Activated T-cell treated with anti-CD3 and anti-CD28 coated beads, Interleukin-2, amount 50 U/mL, for 72 hours (primary cell): ENCODE measurements at regions not wholly inside any gene's neighbourhood (a gene's known extent, or its start where the extent isn't known, plus 50 kb on each side); places are given as distances from the start of the nearest gene placed in this dataset.
A peak's percentile ranks its signal among the peaks of the same experiment; 100 is the strongest.

Experiments used
- ATAC-seq, 2 donors: fragments of 150-1000 bp; cut with Tn5 transposase; replicated peaks in 1 of 2; 2 replicates each; pipeline ENCODE4 v1.10.0; 2021; ENCODE audit warnings: moderate library complexity in 2 of 2, mild to moderate bottlenecking in 1 of 2
- DNase-seq, 2 donors: peaks; one replicate each; pipeline ENCODE4 v3.0.0; 2021 to 2022; ENCODE audit warnings: mixed read lengths in 1 of 2
- H3K27ac Mint-ChIP-seq: one replicate; pipeline ENCODE4 v1.8.0; 2022; ENCODE audit warnings: mild to moderate bottlenecking, moderate library complexity, mixed read lengths
- H3K27me3 Mint-ChIP-seq: one replicate; pipeline ENCODE4 v1.8.0; 2022; ENCODE audit warnings: low read depth, mixed read lengths
- H3K36me3 Mint-ChIP-seq, 2 donors: one replicate each; pipeline ENCODE4 v1.8.0; 2022; ENCODE audit warnings: mixed read lengths in 2 of 2, mild to moderate bottlenecking in 1 of 2; ENCODE audit not compliant: insufficient read depth in 2 of 2
- H3K4me1 Mint-ChIP-seq: one replicate; pipeline ENCODE4 v1.8.0; 2022; ENCODE audit warnings: low read depth, mixed read lengths
- H3K4me3 Mint-ChIP-seq, 2 donors: one replicate each; pipeline ENCODE4 v1.8.0; 2022; ENCODE audit warnings: mild to moderate bottlenecking in 2 of 2, mixed read lengths in 2 of 2, moderate library complexity in 2 of 2
- H3K9me3 Mint-ChIP-seq, 2 donors: one replicate each; pipeline ENCODE4 v1.8.0; 2022; ENCODE audit warnings: mixed read lengths in 2 of 2

DNA sequence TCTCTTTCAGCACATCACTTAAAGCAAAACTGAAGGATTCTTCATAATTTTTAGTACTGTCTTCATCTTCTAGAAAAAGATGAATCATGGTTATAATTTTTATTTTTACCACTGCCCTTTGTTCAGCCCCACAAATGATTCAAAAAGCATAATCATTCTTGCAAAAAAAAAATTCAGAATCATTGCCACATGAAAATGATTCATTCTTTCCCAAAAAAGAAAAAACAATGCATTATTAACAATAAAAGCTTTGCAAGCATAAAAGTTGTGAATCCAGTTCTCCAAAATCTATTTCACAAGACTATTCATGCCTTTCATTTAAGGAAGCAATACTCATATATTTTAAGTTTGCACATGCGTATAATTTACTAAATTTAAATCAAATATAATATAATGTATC lies 204.8 kb downstream of the RBM43 start:
- no peak overlapping the region for H3K4me3 Mint-ChIP-seq

DNA sequence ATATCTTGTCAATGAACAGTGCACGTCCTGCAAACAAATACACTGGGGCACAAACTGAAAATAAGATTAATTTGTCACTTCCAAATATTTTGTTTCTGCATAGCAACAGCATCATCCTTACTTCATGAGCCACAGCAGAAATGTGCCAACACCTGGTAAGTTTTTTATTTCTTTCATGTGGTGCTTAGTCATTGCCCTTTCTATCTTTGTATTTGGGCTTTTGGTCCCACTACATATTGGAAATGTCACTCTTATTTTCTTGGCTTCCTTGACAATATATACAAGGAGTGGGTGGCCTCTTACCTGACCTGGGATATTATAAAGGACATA lies 208.0 kb downstream of the RBM43 start:
- no peak overlapping the region for H3K4me3 Mint-ChIP-seq
- no peaks in the 10 kb centered on the region for H3K4me1 Mint-ChIP-seq
- no peaks in the 10 kb centered on the region for H3K36me3 Mint-ChIP-seq
- no peak overlapping the region for H3K27ac Mint-ChIP-seq
- no peaks in the 10 kb centered on the region for H3K9me3 Mint-ChIP-seq
- ATAC-seq = no peak
- no peak for DNase-seq
- H3K27me3 Mint-ChIP-seq = no peaks in the 10 kb centered on the region

More for the DNA sequence above, 204.8 kb downstream of the RBM43 start:
- H3K36me3 Mint-ChIP-seq = no peaks in the 10 kb centered on the region
- ATAC-seq (no peak), DNase-seq (no peak)
- no peaks in the 10 kb centered on the region for H3K9me3 Mint-ChIP-seq
- no peak overlapping the region for H3K27ac Mint-ChIP-seq
- H3K4me1 Mint-ChIP-seq = no peaks in the 10 kb centered on the region
- no peaks in the 10 kb centered on the region for H3K27me3 Mint-ChIP-seq

DNA sequence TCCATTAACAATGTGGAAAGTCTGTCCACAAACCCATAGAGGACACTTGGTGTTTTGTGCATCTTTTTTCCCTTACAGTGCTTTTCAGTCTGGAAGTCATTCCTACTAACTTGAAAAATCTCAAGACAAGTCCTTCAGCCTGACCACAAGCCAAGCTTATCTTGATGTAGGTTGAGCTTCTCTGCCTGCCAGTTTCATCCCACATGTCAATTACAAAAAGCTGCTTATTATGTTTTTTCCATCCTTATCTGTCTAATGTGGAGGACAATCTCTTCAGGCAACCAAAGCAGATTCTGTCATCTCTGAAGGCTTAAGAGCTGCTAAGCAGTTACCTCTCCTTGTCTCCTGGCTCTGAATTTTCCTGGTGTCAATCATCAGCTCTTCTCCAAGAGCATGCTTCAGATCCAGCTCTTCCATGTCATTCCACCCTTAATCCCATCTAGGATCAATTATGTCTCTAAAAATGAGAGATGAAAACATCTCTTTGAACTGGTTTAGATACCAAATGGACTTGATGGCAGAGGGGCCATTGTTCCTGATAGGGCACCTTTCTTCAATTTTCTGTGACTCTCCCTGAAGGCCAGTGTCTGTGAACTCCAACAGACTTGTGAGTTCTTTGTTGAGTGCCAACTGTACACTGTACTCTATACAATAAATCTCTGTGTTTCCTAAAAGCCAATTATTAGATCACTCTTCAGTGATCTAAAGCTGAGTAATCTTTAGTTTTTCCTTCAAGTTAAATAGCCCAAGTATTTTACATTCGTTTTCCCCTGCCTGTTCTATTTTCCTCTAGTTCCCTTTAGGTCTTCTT lies 208.6 kb downstream of the RBM43 start:
- no peak overlapping the region for H3K4me3 Mint-ChIP-seq
- ATAC-seq (no peak), DNase-seq (no peak)
- no peak overlapping the region for H3K27ac Mint-ChIP-seq
- H3K27me3 Mint-ChIP-seq = no peaks in the 10 kb centered on the region
- H3K36me3 Mint-ChIP-seq = no peaks in the 10 kb centered on the region
- no peaks in the 10 kb centered on the region for H3K4me1 Mint-ChIP-seq
- no peaks in the 10 kb centered on the region for H3K9me3 Mint-ChIP-seq

DNA sequence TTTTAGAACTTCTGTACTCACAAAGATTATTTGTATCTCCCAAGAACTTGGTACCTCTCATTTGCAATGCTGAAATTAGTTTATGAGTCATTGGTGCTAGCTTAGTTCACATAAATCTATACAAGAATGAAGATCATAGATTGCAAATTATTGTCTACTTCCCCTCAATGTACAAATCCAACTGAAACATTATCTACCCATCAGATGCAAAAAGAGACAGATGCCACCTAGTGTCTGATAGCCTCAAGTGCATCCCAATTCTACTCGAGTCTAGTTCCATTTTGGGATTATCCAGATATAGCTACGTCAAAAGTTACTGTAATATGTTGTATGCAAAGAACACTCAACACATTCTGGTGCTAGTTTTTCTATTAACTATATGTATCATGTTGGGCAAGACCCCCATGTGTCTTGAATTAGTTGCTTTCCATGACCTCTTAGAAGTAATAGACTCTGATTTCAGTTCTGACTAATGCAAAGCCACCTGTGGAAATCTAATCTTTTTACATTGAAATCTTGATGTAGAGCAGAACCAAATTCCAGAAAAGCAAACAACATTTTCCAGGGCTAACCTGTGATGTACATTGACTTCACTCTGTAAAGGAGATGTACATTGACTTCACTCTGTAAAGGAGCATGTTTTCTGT lies 210.0 kb downstream of the RBM43 start:
- Mint-ChIP-seq H3K9me3 (no peaks in the 10 kb centered on the region), H3K27me3 (no peaks in the 10 kb centered on the region), H3K4me3 (no peak overlapping the region), H3K27ac (no peak overlapping the region), H3K4me1 (no peaks in the 10 kb centered on the region), H3K36me3 (no peaks in the 10 kb centered on the region)
- DNase-seq = peak; percentile 10 to 14
- no peak for ATAC-seq

DNA sequence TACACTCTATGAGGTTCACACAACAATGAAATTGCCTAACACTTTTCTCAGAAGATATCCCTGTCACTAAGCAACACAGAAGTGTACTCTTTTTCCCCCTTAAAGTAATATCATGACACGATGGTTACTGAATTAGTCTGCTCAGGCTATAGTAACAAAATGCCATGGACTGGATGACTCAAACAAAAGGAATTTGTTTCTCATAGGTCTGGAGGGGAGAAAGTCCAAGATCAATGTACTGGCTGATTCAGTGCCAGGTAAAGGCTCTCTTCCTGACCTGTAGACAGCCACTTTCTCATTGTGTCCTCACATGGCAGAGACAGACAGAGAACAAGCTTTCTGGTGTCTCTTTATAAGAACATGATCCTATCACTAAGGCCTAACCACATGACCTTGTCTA lies 211.9 kb downstream of the RBM43 start:
- ATAC-seq (no peak), DNase-seq (no peak)
- Mint-ChIP-seq H3K27me3 (no peaks in the 10 kb centered on the region), H3K27ac (no peak overlapping the region), H3K4me3 (no peak overlapping the region), H3K9me3 (no peaks in the 10 kb centered on the region), H3K36me3 (no peaks in the 10 kb centered on the region), H3K4me1 (no peaks in the 10 kb centered on the region)

DNA sequence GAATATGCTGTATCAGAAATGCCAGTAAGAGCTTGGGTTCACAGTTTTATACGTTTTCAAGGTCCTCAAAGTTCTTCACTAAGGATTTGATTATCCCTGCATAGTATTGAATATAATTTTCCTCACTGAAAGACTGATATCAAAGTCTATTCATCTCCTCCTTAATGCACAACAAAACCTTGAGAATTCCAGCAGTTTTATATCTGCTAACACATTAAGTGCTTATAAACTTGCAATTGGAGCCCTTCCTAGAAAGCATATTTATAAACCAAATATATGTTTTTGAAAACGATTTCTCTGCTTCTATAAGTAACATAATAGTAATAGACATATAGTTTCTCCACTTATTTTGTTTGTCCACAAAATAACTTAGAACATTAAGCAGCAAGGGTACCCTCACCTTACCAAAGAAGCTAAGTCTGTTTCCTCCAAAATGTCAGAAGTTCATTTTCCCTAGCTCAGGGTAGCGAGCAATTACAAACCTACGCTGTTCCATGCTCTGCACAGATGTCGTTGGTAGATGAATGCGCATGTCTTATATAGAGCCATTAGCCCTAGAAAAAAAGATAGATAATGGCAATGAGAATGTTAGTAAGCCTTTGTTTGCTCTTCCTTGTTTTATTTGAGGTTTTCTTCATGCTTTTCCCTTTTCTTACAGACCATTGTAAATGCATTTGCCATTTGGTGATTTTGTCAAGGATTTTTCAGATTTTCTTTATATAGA lies 213.2 kb downstream of the RBM43 start:
- no peak overlapping the region for H3K27ac Mint-ChIP-seq
- H3K27me3 Mint-ChIP-seq = no peaks in the 10 kb centered on the region
- H3K36me3 Mint-ChIP-seq = no peaks in the 10 kb centered on the region
- H3K9me3 Mint-ChIP-seq = no peaks in the 10 kb centered on the region
- H3K4me3 Mint-ChIP-seq = no peak overlapping the region
- DNase-seq (no peak), ATAC-seq (no peak)
- H3K4me1 Mint-ChIP-seq = no peaks in the 10 kb centered on the region

DNA sequence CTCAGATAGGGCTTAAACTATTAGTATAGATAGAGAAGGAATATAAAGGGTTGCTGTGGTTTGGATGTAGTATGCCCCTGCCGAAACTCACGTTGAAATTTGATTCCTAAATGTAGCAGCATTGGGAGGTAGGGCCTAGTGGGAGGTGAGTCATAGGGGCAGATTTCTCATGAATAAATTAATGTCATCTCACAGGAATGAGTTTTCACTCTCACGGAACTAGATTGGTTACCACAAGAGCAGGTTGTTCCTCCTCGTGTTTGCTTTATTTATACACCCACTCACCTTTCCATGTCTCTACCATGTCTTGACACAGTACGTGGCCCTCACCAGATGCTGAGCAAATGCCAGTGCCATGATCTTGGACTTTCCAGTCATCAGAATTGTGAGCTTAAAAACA lies 218.2 kb downstream of the RBM43 start:
- H3K36me3 Mint-ChIP-seq = no peaks in the 10 kb centered on the region
- DNase-seq (no peak), ATAC-seq (no peak)
- no peaks in the 10 kb centered on the region for H3K4me1 Mint-ChIP-seq
- peaks cover 9% of the 10 kb centered on the region for H3K27me3 Mint-ChIP-seq
- H3K9me3 Mint-ChIP-seq = no peaks in the 10 kb centered on the region
- no peak overlapping the region for H3K27ac Mint-ChIP-seq
- no peak overlapping the region for H3K4me3 Mint-ChIP-seq

DNA sequence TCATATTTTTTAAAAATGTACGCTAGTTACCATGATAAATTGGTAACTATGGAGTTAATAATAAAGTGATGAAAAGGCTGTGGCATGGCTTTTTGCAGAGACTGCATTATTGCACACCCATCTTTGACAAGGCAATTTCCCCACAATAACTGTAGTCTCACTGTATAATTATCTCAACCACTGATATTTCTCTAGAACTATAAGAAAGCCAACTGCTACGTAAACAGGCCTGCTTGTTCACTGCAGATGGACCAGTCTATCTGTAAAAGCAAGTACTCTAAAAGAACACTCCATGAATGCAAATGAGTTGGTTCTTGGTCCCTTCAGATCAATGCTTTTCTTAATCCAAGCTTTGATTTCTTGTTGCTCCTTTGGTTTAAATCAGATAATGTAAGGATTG lies 218.7 kb downstream of the RBM43 start:
- DNase-seq (no peak), ATAC-seq (no peak)
- Mint-ChIP-seq H3K4me3 (no peak overlapping the region), H3K27ac (no peak overlapping the region), H3K4me1 (no peaks in the 10 kb centered on the region), H3K9me3 (no peaks in the 10 kb centered on the region), H3K27me3 (peaks cover 9% of the 10 kb centered on the region), H3K36me3 (no peaks in the 10 kb centered on the region)

DNA sequence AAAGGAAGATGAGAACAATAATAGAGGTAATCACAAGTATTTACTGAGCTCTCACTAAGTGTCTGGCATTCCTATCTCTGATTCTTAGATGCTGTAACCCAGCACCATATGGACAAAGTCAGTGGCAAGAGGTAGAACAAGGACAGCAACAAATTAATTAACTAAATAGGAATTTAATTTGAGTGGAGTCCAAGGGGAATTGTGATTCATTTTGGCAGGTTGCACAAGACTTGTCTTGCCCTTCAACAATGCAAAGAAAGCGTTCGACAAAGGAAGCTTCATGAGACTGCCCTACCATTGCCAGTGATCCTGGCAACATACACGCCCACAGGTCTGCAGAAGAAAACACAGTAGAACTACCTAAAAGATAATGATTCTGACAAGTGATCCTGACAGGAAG lies 221.6 kb downstream of the RBM43 start:
- Mint-ChIP-seq H3K4me3 (no peak overlapping the region), H3K27me3 (peaks cover 10% of the 10 kb centered on the region), H3K9me3 (no peaks in the 10 kb centered on the region), H3K27ac (no peak overlapping the region), H3K4me1 (no peaks in the 10 kb centered on the region), H3K36me3 (no peaks in the 10 kb centered on the region)
- ATAC-seq (no peak), DNase-seq (no peak)

DNA sequence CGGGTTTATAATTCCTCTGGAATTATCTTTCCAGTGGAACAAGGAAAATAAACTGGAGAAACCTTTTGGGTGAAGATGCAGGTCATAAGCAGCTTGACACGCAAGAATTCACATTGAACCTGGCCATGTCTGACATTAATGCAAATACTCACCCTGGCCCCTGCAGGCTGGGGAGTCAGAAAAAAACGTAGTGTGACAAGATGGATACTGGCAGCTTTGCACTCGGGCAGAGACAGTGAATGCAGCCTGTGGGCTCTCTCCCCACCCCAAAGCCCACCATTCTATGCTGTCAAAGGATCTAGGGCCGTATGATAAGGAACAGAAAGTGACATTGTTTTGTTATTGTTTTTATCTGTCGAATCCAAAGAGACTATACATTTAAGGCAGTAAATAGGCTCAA lies 223.1 kb downstream of the RBM43 start:
- no peaks in the 10 kb centered on the region for H3K4me1 Mint-ChIP-seq
- ATAC-seq (no peak), DNase-seq (no peak)
- no peaks in the 10 kb centered on the region for H3K36me3 Mint-ChIP-seq
- no peak overlapping the region for H3K4me3 Mint-ChIP-seq
- H3K9me3 Mint-ChIP-seq = no peaks in the 10 kb centered on the region
- peaks cover 14% of the 10 kb centered on the region for H3K27me3 Mint-ChIP-seq
- no peak overlapping the region for H3K27ac Mint-ChIP-seq

DNA sequence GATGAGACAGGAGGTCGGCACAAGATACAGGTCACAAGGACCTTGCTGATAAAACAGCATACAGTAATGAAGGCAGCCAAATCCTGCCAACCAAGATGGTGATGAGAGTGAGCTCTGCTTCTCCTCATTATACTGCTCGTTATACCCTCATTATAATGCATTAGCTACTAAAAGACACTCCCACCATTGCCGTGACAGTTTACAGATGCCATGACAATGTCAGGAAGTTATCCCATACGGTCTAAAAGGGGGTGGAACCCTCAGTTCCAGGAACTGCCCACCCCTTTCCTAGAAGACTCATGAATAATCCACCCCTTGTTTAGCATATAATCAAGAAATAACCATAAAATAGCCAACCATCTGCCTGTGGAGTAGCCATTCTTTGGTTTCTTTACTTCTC lies 224.2 kb downstream of the RBM43 start:
- no peak overlapping the region for H3K27ac Mint-ChIP-seq
- no peak for ATAC-seq
- H3K27me3 Mint-ChIP-seq = peaks cover 14% of the 10 kb centered on the region
- no peaks in the 10 kb centered on the region for H3K4me1 Mint-ChIP-seq
- no peak overlapping the region for H3K4me3 Mint-ChIP-seq
- no peaks in the 10 kb centered on the region for H3K36me3 Mint-ChIP-seq
- DNase-seq = no peak
- no peaks in the 10 kb centered on the region for H3K9me3 Mint-ChIP-seq

DNA sequence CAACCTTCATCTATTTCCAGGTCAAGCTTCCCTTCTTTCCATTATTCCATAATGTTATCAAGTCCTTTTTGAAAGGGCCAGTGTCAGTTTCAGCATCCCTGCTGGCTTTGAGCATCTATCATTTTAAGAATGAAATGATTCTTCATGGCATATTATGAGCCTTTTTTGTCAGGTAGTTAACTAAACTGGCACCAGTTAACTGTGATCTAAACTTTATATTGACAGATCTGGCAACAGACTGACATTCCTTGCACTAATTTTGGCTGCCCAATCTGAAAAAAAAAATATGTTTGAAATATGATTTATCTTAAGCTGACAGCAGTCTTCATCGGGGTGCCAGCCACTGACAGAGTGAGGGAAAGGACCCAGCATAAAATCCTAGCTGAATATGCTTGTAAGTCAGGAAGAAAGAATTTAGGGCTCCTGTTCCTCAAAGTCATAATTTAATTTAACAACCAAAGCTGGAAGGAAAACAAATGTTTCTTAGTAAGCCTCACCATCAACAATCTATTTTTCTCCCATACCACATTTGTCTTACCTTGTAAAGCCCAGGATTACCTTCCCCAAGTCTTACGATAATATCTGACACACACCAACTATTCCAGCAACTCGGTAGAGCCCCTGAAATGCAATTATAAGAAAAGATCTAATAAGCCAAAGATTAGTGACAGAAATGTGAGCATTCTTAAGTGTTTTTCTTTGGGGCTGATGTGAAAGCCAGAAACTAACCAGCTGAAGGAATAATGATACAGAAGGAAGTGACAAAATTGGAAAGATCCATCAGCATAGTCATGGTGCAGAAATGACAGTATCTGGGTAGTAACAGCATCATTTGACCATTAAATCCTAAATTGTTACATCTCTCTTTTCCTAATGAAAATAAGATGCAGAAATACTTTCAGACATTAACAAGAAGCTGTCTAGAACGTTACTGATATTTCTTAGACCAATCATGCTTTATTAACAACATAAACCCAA lies 228.1 kb downstream of the RBM43 start:
- Mint-ChIP-seq H3K27me3 (peaks cover 11% of the 10 kb centered on the region), H3K9me3 (peaks cover 0 to 3% of the 10 kb centered on the region in 2 donors), H3K4me3 (no peak overlapping the region), H3K4me1 (peaks cover 6% of the 10 kb centered on the region), H3K36me3 (no peaks in the 10 kb centered on the region), H3K27ac (no peak overlapping the region)
- ATAC-seq (no peak), DNase-seq (no peak)

DNA sequence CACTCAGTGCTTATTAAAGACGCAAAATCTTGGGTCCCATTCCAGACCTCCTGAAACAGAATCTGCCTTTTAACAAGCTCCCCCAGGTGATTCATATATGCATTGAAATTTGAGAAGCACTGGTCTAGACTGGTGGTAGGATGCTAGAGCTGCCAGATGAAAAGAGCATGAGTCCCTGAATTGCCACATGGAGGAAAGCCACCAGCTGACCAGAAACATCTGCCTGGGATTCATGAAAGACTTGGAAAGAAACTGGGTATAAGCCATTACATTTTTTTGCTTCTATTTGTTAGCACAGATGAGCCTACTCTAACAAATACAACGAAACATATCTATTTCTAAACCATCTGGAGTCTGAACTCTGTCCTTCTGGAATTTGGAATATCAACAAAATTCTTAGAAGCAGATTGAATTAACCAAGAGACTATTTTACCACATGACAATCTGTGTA lies 228.9 kb downstream of the RBM43 start:
- Mint-ChIP-seq H3K36me3 (no peaks in the 10 kb centered on the region), H3K27me3 (peaks cover 15% of the 10 kb centered on the region), H3K4me1 (peaks cover 6% of the 10 kb centered on the region), H3K4me3 (no peak overlapping the region), H3K9me3 (peaks cover 0 to 3% of the 10 kb centered on the region in 2 donors), H3K27ac (no peak overlapping the region)
- DNase-seq (no peak), ATAC-seq (no peak)
